Kasumi-1 (cell line): ENCODE measurements at regions not wholly inside any gene's neighbourhood (a gene's known extent, or its start where the extent isn't known, plus 50 kb on each side); places are given as distances from the start of the nearest gene placed in this dataset.

Experiments used
- DNase-seq, 2 experiments: peaks; one replicate each; lab custom pipeline; 2025; lab: John Stamatoyannopoulos, UW

- no peak for DNase-seq
Observed at GRCh38 chr6:21811484-21811883, 217.9 kb downstream of the SOX4 start.

GRCh38 chr6:21816231-21816630, 222.7 kb downstream of the SOX4 start:
- DNase-seq, result no peak

GRCh38 chr6:21820442-21820841, 226.9 kb downstream of the SOX4 start:
- no peak for DNase-seq

GRCh38 chr6:21823371-21823770, 229.8 kb downstream of the SOX4 start:
- DNase-seq, result peak; percentile 40 to 55

- no peak for DNase-seq
Observed at GRCh38 chr6:21824431-21825177, 231.1 kb downstream of the SOX4 start.

GRCh38 chr6:21826023-21826422, 232.5 kb downstream of the SOX4 start:
- DNase-seq, result no peak

GRCh38 chr6:21826904-21827303, 233.4 kb downstream of the SOX4 start:
- no peak for DNase-seq

GRCh38 chr6:21827425-21828202, 234.1 kb downstream of the SOX4 start:
- DNase-seq, result no peak

GRCh38 chr6:21828704-21829103, 235.2 kb downstream of the SOX4 start:
- DNase-seq, result no peak

- DNase-seq, result no peak
Observed at GRCh38 chr6:21829126-21829525, 235.6 kb downstream of the SOX4 start.

GRCh38 chr6:21831521-21832291, 238.2 kb downstream of the SOX4 start:
- DNase-seq, result no peak

- DNase-seq, result no peak
Observed at GRCh38 chr6:21836277-21836676, 242.7 kb downstream of the SOX4 start.

GRCh38 chr6:21836772-21837425, 243.3 kb downstream of the SOX4 start:
- no peak for DNase-seq

- DNase-seq, result peak; percentile 13
Observed at GRCh38 chr6:21840428-21840827, 246.9 kb downstream of the SOX4 start.

- DNase-seq, result no peak
Observed at GRCh38 chr6:21842875-21843645, 249.5 kb downstream of the SOX4 start.

- no peak for DNase-seq
Observed at GRCh38 chr6:21844120-21844917, 250.8 kb downstream of the SOX4 start.

- no peak for DNase-seq
Observed at GRCh38 chr6:21845018-21845417, 251.5 kb downstream of the SOX4 start.

- no peak for DNase-seq
Observed at GRCh38 chr6:21845439-21846140, 252.0 kb downstream of the SOX4 start.

GRCh38 chr6:21846541-21847451, 253.2 kb downstream of the SOX4 start:
- no peak for DNase-seq
